Thyroid gland (tissue), 4 donors: ENCODE measurements at regions not wholly inside any gene's neighbourhood (a gene's known extent, or its start where the extent isn't known, plus 50 kb on each side); places are given as distances from the start of the nearest gene placed in this dataset.

Experiments used
- DNase-seq, 2 donors: peaks; one replicate each; pipeline ENCODE4 v3.0.0-alpha.2; 2019
- H3K27ac ChIP-seq, 3 donors: fragments of 200-600 bp; sonication (generic); 1 replicate in 2 of 3; 2 replicates in 1 of 3; pipeline ENCODE4 v1.5.1; 2016 to 2019; ENCODE audit warnings: mild to moderate bottlenecking in 1 of 3, moderate library complexity in 1 of 3
- H3K27me3 ChIP-seq: fragments of 200-600 bp; sonication (generic); one replicate; pipeline ENCODE4 v1.5.1; 2019
- H3K36me3 ChIP-seq, 2 donors: fragments of 200-600 bp; sonication (generic); one replicate each; pipeline ENCODE4 v1.5.1; 2016 to 2019
- H3K4me1 ChIP-seq, 2 donors: fragments of 200-600 bp; sonication (generic); one replicate each; pipeline ENCODE4 v1.5.1; 2017 to 2019
- H3K4me3 ChIP-seq, 3 donors: fragments of 200-600 bp; sonication (generic); replicated peaks in 1 of 3; 1 replicate in 2 of 3; 2 replicates in 1 of 3; pipeline ENCODE4 v1.5.1; 2016; ENCODE audit warnings: mild to moderate bottlenecking in 1 of 3
- H3K9me3 ChIP-seq: fragments of 200-600 bp; sonication (generic); one replicate; pipeline ENCODE4 v1.5.1; 2017
- CTCF ChIP-seq, 6 experiments: fragments of 200-600 bp in 3 of 6; fragments of 450-650 bp in 3 of 6; sonication (generic) in 3 of 6; IDR thresholded peaks; one replicate each; pipeline ENCODE4 v1.5.1; 2016 to 2019; ENCODE audit warnings: antibody characterized with exemption in 6 of 6, mild to moderate bottlenecking in 2 of 6, inconsistent platforms in 1 of 6, moderate library complexity in 1 of 6
- POLR2A ChIP-seq, 2 donors: fragments of 450-650 bp; IDR thresholded peaks; one replicate each; pipeline ENCODE4 v1.6.1; 2017; ENCODE audit warnings: antibody characterized with exemption in 2 of 2, mild to moderate bottlenecking in 2 of 2, moderate library complexity in 1 of 2
- WGBS, 2 donors: methylation state at CpG; one replicate each; pipeline ENCODE4 v1.1.5; 2017; 5-methylcytosine and 5-hydroxymethylcytosine counted together
- intact Hi-C: fragments of 100-400 bp; cut with DNase I; formaldehyde crosslinking; loops from one replicate; pipeline ENCODE4 v1.15.1; 2023

GRCh38 chr3:18774319-18775088 lies 349.4 kb upstream of the SATB1 start:
- WGBS, 2 donors = 49 to 66% methylated on average over 2 of the region's 2 CpGs
- Histone ChIP-seq H3K27me3 (no peaks in the 10 kb centered on the region), H3K36me3 (no peaks in the 10 kb centered on the region), H3K9me3 (no peaks in the 10 kb centered on the region), H3K4me3 (no peak overlapping the region), H3K4me1 (no peaks in the 10 kb centered on the region), H3K27ac (no peak overlapping the region)
- DNase-seq = no peak
- intact Hi-C loops = no loop called here
- no peak for TF ChIP-seq CTCF (IDR thresholded peaks at IDR 0.05)
- TF ChIP-seq POLR2A (IDR thresholded peaks at IDR 0.05) = no peak

- Histone ChIP-seq H3K27ac (no peak overlapping the region), H3K4me3 (no peak overlapping the region), H3K4me1 (no peaks in the 10 kb centered on the region), H3K9me3 (no peaks in the 10 kb centered on the region), H3K36me3 (no peaks in the 10 kb centered on the region), H3K27me3 (no peaks in the 10 kb centered on the region)
- no peak for DNase-seq
- TF ChIP-seq POLR2A (IDR thresholded peaks at IDR 0.05) (no peak), CTCF (IDR thresholded peaks at IDR 0.05) (no peak)
- intact Hi-C loops = no loop called here
Measured at GRCh38 chr3:18772699-18773305, 347.7 kb upstream of the SATB1 start.

GRCh38 chr3:18771931-18772330 lies 346.8 kb upstream of the SATB1 start:
- Histone ChIP-seq H3K9me3 (no peaks in the 10 kb centered on the region), H3K4me3 (no peak overlapping the region), H3K36me3 (no peaks in the 10 kb centered on the region), H3K4me1 (no peaks in the 10 kb centered on the region), H3K27me3 (no peaks in the 10 kb centered on the region), H3K27ac (no peak overlapping the region)
- no peak for TF ChIP-seq CTCF (IDR thresholded peaks at IDR 0.05)
- no peak for TF ChIP-seq POLR2A (IDR thresholded peaks at IDR 0.05)
- DNase-seq = no peak
- WGBS, 2 donors = 90 to 96% methylated on average over 1 of the region's 1 CpG
- intact Hi-C loops = no loop called here

GRCh38 chr3:18770800-18771199 lies 345.7 kb upstream of the SATB1 start:
- H3K36me3 ChIP-seq = no peaks in the 10 kb centered on the region
- no peaks in the 10 kb centered on the region for H3K9me3 ChIP-seq
- no peak overlapping the region for H3K27ac ChIP-seq
- 66 to 75% methylated on average over 2 of the region's 2 CpGs for WGBS, 2 donors
- H3K27me3 ChIP-seq = no peaks in the 10 kb centered on the region
- no peak overlapping the region for H3K4me3 ChIP-seq
- TF ChIP-seq POLR2A (IDR thresholded peaks at IDR 0.05) (no peak), CTCF (IDR thresholded peaks at IDR 0.05) (no peak)
- intact Hi-C loops = no loop called here
- no peaks in the 10 kb centered on the region for H3K4me1 ChIP-seq
- no peak for DNase-seq

- no peaks in the 10 kb centered on the region for H3K4me1 ChIP-seq
- no peaks in the 10 kb centered on the region for H3K9me3 ChIP-seq
- DNase-seq = no peak
- TF ChIP-seq POLR2A (IDR thresholded peaks at IDR 0.05) (no peak), CTCF (IDR thresholded peaks at IDR 0.05) (no peak)
- H3K36me3 ChIP-seq = no peaks in the 10 kb centered on the region
- H3K4me3 ChIP-seq = no peak overlapping the region
- intact Hi-C loops = no loop called here
- H3K27me3 ChIP-seq = no peaks in the 10 kb centered on the region
- no peak overlapping the region for H3K27ac ChIP-seq
- 73 to 77% methylated on average over 6 of the region's 6 CpGs for WGBS, 2 donors
Measured at GRCh38 chr3:18767756-18768303, 342.7 kb upstream of the SATB1 start.
